ENCODE measurements at regions not wholly inside any gene's neighbourhood (a gene's known extent, or its start where the extent isn't known, plus 50 kb on each side); places are given as distances from the start of the nearest gene placed in this dataset.

- TF ChIP-seq, protein P1, sequence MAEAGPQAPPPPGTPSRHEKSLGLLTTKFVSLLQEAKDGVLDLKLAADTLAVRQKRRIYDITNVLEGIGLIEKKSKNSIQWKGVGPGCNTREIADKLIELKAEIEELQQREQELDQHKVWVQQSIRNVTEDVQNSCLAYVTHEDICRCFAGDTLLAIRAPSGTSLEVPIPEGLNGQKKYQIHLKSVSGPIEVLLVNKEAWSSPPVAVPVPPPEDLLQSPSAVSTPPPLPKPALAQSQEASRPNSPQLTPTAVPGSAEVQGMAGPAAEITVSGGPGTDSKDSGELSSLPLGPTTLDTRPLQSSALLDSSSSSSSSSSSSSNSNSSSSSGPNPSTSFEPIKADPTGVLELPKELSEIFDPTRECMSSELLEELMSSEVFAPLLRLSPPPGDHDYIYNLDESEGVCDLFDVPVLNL (CRISPR knock-in tag; IDR thresholded peaks at IDR 0.05; ENCODE audit: borderline replicate concordance, low read depth), result no peak
- no peak for TF ChIP-seq OVOL2 (CRISPR knock-in tag; IDR thresholded peaks at IDR 0.05; ENCODE audit: borderline replicate concordance)
- TF ChIP-seq TCF7 (CRISPR knock-in tag; IDR thresholded peaks at IDR 0.05; ENCODE audit: low read depth), result no peak
- no peak for TF ChIP-seq RORB (CRISPR knock-in tag; IDR thresholded peaks at IDR 0.05)
- TF ChIP-seq, protein P2, sequence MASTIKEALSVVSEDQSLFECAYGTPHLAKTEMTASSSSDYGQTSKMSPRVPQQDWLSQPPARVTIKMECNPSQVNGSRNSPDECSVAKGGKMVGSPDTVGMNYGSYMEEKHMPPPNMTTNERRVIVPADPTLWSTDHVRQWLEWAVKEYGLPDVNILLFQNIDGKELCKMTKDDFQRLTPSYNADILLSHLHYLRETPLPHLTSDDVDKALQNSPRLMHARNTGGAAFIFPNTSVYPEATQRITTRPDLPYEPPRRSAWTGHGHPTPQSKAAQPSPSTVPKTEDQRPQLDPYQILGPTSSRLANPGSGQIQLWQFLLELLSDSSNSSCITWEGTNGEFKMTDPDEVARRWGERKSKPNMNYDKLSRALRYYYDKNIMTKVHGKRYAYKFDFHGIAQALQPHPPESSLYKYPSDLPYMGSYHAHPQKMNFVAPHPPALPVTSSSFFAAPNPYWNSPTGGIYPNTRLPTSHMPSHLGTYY (CRISPR knock-in tag; IDR thresholded peaks at IDR 0.05), result no peak
Observed at GRCh38 chr18:70453058-70453775, 164.4 kb downstream of the SOCS6 start (continued).

- POLR2A ChIA-PET, result no interaction called here
- Mint-ChIP-seq H3K9me3 (no peaks in the 10 kb centered on the region), H3K27me3 (ENCODE audit: low read depth) (no peaks in the 10 kb centered on the region), H3K36me3 (no peaks in the 10 kb centered on the region), H3K4me3 (no peak overlapping the region), H3K4me1 (peaks cover 42% of the 10 kb centered on the region), H3K27ac (no peak overlapping the region)
- ATAC-seq (no peak), DNase-seq (ENCODE audit: low spot score) (no peak)
- CTCF ChIA-PET, result interaction anchor here (1.2 to 2.3 kb wide), 2 partner anchors 19 to 257 kb away, joined by 7 to 11 read pairs; no protein-coding TSS in a partner anchor
- TF ChIP-seq NR3C1 (CRISPR knock-in tag; conservative IDR thresholded peaks at IDR 0.05; ENCODE audit: low read depth) (no peak), ZNF317 (CRISPR knock-in tag; IDR thresholded peaks at IDR 0.05; ENCODE audit: borderline replicate concordance, low read depth) (no peak), IRF1 (CRISPR knock-in tag; IDR thresholded peaks at IDR 0.05) (no peak), TP53 (CRISPR knock-in tag; IDR thresholded peaks at IDR 0.05) (no peak), JUN (CRISPR knock-in tag; IDR thresholded peaks at IDR 0.05) (no peak), ZSCAN18 (CRISPR knock-in tag; IDR thresholded peaks at IDR 0.05) (no peak), CTCF (IDR thresholded peaks at IDR 0.05) (no peak), NR1H2 (CRISPR knock-in tag; IDR thresholded peaks at IDR 0.05) (no peak), ZNF219 (CRISPR knock-in tag; IDR thresholded peaks at IDR 0.05; ENCODE audit: borderline replicate concordance) (no peak), JAZF1 (CRISPR knock-in tag; IDR thresholded peaks at IDR 0.05) (no peak), RORB (CRISPR knock-in tag; IDR thresholded peaks at IDR 0.05) (no peak), GABPB1 (CRISPR knock-in tag; IDR thresholded peaks at IDR 0.05) (no peak), MYBL2 (CRISPR knock-in tag; IDR thresholded peaks at IDR 0.05) (no peak), CREB1 (CRISPR knock-in tag; IDR thresholded peaks at IDR 0.05) (no peak), GTF2I (CRISPR knock-in tag; conservative IDR thresholded peaks at IDR 0.05) (no peak)
- TF ChIP-seq, protein P3, sequence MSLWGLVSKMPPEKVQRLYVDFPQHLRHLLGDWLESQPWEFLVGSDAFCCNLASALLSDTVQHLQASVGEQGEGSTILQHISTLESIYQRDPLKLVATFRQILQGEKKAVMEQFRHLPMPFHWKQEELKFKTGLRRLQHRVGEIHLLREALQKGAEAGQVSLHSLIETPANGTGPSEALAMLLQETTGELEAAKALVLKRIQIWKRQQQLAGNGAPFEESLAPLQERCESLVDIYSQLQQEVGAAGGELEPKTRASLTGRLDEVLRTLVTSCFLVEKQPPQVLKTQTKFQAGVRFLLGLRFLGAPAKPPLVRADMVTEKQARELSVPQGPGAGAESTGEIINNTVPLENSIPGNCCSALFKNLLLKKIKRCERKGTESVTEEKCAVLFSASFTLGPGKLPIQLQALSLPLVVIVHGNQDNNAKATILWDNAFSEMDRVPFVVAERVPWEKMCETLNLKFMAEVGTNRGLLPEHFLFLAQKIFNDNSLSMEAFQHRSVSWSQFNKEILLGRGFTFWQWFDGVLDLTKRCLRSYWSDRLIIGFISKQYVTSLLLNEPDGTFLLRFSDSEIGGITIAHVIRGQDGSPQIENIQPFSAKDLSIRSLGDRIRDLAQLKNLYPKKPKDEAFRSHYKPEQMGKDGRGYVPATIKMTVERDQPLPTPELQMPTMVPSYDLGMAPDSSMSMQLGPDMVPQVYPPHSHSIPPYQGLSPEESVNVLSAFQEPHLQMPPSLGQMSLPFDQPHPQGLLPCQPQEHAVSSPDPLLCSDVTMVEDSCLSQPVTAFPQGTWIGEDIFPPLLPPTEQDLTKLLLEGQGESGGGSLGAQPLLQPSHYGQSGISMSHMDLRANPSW (CRISPR knock-in tag; conservative IDR thresholded peaks at IDR 0.05; ENCODE audit: low read depth), result no peak
- TF ChIP-seq, protein P2 (CRISPR knock-in tag; IDR thresholded peaks at IDR 0.05), result no peak
- TF ChIP-seq, protein P4, sequence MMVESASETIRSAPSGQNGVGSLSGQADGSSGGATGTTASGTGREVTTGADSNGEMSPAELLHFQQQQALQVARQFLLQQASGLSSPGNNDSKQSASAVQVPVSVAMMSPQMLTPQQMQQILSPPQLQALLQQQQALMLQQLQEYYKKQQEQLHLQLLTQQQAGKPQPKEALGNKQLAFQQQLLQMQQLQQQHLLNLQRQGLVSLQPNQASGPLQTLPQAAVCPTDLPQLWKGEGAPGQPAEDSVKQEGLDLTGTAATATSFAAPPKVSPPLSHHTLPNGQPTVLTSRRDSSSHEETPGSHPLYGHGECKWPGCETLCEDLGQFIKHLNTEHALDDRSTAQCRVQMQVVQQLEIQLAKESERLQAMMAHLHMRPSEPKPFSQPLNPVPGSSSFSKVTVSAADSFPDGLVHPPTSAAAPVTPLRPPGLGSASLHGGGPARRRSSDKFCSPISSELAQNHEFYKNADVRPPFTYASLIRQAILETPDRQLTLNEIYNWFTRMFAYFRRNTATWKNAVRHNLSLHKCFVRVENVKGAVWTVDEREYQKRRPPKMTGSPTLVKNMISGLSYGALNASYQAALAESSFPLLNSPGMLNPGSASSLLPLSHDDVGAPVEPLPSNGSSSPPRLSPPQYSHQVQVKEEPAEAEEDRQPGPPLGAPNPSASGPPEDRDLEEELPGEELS (CRISPR knock-in tag; IDR thresholded peaks at IDR 0.05), result no peak
- TF ChIP-seq, protein P5, sequence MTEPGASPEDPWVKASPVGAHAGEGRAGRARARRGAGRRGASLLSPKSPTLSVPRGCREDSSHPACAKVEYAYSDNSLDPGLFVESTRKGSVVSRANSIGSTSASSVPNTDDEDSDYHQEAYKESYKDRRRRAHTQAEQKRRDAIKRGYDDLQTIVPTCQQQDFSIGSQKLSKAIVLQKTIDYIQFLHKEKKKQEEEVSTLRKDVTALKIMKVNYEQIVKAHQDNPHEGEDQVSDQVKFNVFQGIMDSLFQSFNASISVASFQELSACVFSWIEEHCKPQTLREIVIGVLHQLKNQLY (CRISPR knock-in tag; IDR thresholded peaks at IDR 0.05), result no peak
Observed at GRCh38 chr18:70452501-70452900, 163.7 kb downstream of the SOCS6 start.
